Gastroesophageal sphincter (tissue), 4 donors: ENCODE measurements at regions not wholly inside any gene's neighbourhood (a gene's known extent, or its start where the extent isn't known, plus 50 kb on each side); places are given as distances from the start of the nearest gene placed in this dataset.

Experiments
- ATAC-seq: fragments of 150-250 bp; one replicate; pipeline ENCODE4 v1.9.1; 2016; ENCODE audit warnings: mild to moderate bottlenecking, moderate library complexity
- H3K27ac ChIP-seq, 4 donors: fragments of 200-600 bp; sonication (generic) in 3 of 4; 1 replicate in 3 of 4; 2 replicates in 1 of 4; pipeline ENCODE4 v1.5.1; 2016 to 2019
- H3K27me3 ChIP-seq: fragments of 200-600 bp; sonication (generic); one replicate; pipeline ENCODE4 v1.5.1; 2019
- H3K36me3 ChIP-seq, 2 donors: fragments of 200-600 bp; sonication (generic); one replicate each; pipeline ENCODE4 v1.5.1; 2019; ENCODE audit warnings: control low read depth in 1 of 2
- H3K4me1 ChIP-seq, 3 donors: fragments of 200-600 bp; sonication (generic); 1 replicate in 2 of 3; 2 replicates in 1 of 3; pipeline ENCODE4 v1.5.1; 2016 to 2019; ENCODE audit warnings: control low read depth in 2 of 3
- H3K4me3 ChIP-seq, 2 donors: fragments of 200-600 bp; sonication (generic); one replicate each; pipeline ENCODE4 v1.5.1; 2019; ENCODE audit warnings: mild to moderate bottlenecking in 1 of 2, moderate library complexity in 1 of 2
- H3K9me3 ChIP-seq, 3 donors: fragments of 200-600 bp; sonication (generic); one replicate each; pipeline ENCODE4 v1.5.1; 2017 to 2019; ENCODE audit warnings: control low read depth in 2 of 3
- EP300 ChIP-seq: sonication (generic); formaldehyde crosslinking; IDR thresholded peaks from one replicate; pipeline ENCODE4 v1.6.1; 2017; ENCODE audit warnings: antibody characterized with exemption, mild to moderate bottlenecking
- POLR2A ChIP-seq, 2 donors: fragments of 450-650 bp; IDR thresholded peaks; one replicate each; pipeline ENCODE4 v1.6.1; 2017; ENCODE audit warnings: antibody characterized with exemption in 2 of 2, mild to moderate bottlenecking in 2 of 2, moderate library complexity in 1 of 2
- POLR2AphosphoS5 ChIP-seq: sonication (generic); formaldehyde crosslinking; IDR thresholded peaks from one replicate; pipeline ENCODE4 v1.6.1; 2017; ENCODE audit warnings: antibody characterized with exemption
- WGBS, 2 donors: methylation state at CpG; one replicate each; pipeline ENCODE4 v1.1.5; 2018; ENCODE audit warnings: low coverage in 1 of 2; 5-methylcytosine and 5-hydroxymethylcytosine counted together
- TF ChIP-seq, protein P1 (sequence below), 4 experiments: fragments of 200-600 bp in 2 of 4; fragments of 450-650 bp in 2 of 4; sonication (generic) in 1 of 4; IDR thresholded peaks; one replicate each; pipeline ENCODE4 v1.5.1; 2017 to 2019; ENCODE audit warnings: antibody characterized with exemption in 4 of 4, mild to moderate bottlenecking in 2 of 4, moderate library complexity in 2 of 4

DNA sequence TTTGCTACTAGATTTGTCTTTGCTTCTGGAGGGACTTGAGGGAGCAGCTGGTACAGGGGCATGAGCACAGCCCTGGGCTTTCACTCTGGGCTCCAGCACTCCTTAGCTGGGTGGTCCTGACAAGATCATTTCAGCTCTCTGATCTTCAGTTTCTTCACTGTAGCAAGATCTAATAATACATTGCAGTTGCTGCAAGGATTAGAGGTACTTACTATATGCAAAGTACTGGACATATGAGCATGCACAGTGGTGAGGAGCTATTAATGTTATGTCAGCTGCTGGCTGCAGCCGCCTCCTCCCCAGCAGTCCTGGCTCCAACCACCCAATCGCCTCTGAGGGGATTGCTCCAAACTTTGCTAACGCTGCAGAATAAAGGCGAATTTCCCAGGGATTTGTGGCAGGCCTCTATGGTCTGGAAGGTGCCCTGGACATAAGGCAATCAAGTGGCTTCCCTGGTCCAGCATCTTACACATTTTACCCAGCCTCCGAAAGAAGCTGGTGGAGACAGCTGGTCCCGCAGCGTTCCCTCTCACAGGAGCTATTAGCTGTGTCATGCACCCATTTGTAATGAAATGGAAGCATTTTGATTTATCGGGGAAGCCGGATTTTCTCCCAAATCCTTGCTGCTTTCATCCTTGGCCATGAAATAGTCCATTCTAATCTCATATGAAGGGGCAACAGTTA lies 96.7 kb downstream of the RHOB start:
- Histone ChIP-seq H3K4me3 (no peak overlapping the region), H3K4me1 (peaks cover 0 to 14% (median 7%) of the 10 kb centered on the region in 3 donors), H3K9me3 (peaks cover 0 to 5% (median 0%) of the 10 kb centered on the region in 3 donors), H3K27ac (no peak overlapping the region), H3K27me3 (no peaks in the 10 kb centered on the region), H3K36me3 (no peaks in the 10 kb centered on the region)
- no peak for ATAC-seq
- TF ChIP-seq POLR2AphosphoS5: no peak
- no peak for TF ChIP-seq POLR2A (IDR thresholded peaks at IDR 0.05)
- no peak for TF ChIP-seq EP300
- TF ChIP-seq, protein P1, sequence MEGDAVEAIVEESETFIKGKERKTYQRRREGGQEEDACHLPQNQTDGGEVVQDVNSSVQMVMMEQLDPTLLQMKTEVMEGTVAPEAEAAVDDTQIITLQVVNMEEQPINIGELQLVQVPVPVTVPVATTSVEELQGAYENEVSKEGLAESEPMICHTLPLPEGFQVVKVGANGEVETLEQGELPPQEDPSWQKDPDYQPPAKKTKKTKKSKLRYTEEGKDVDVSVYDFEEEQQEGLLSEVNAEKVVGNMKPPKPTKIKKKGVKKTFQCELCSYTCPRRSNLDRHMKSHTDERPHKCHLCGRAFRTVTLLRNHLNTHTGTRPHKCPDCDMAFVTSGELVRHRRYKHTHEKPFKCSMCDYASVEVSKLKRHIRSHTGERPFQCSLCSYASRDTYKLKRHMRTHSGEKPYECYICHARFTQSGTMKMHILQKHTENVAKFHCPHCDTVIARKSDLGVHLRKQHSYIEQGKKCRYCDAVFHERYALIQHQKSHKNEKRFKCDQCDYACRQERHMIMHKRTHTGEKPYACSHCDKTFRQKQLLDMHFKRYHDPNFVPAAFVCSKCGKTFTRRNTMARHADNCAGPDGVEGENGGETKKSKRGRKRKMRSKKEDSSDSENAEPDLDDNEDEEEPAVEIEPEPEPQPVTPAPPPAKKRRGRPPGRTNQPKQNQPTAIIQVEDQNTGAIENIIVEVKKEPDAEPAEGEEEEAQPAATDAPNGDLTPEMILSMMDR (IDR thresholded peaks at IDR 0.05): no peak
- 32 to 48% methylated on average over 6 to 9 of the region's 9 CpGs for WGBS, 2 donors

DNA sequence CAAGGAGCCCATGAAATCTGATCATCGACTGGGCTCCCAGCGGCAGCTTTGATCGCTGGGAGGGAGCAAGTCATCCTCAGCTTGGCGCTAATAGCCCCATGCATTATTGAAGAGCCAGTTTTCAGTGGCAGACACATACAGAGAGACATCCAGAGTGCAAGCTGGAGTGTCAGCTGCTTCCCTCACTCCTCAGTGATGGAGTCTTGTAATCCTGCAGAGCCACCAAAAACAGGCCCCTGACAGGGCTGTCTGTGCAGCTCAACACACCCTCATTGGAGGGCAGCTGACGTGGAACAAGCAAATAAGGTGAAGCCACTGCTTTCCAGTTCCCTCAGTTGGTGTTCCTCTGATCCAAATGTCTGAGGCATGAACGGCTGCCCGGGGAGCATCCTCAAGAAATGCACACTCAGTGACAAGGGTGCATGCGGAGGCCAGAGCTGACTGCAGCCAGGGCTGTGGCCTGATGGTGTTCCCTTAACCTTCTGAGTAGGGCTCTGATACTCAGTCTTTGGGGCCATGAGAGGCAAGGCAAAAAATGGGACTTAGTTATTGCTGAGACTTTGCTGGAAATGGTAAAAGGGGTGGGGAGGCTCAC lies 97.4 kb downstream of the RHOB start:
- ATAC-seq: no peak
- Histone ChIP-seq H3K27ac (no peak overlapping the region), H3K9me3 (peaks cover 0 to 5% (median 0%) of the 10 kb centered on the region in 3 donors), H3K4me3 (no peak overlapping the region), H3K36me3 (no peaks in the 10 kb centered on the region), H3K4me1 (peaks cover 0 to 10% (median 7%) of the 10 kb centered on the region in 3 donors), H3K27me3 (no peaks in the 10 kb centered on the region)
- no peak for TF ChIP-seq EP300
- TF ChIP-seq POLR2A (IDR thresholded peaks at IDR 0.05): no peak
- no peak for TF ChIP-seq POLR2AphosphoS5
- TF ChIP-seq, protein P1 (IDR thresholded peaks at IDR 0.05): no peak
- 82 to 94% methylated on average over 4 to 6 of the region's 8 CpGs for WGBS, 2 donors

DNA sequence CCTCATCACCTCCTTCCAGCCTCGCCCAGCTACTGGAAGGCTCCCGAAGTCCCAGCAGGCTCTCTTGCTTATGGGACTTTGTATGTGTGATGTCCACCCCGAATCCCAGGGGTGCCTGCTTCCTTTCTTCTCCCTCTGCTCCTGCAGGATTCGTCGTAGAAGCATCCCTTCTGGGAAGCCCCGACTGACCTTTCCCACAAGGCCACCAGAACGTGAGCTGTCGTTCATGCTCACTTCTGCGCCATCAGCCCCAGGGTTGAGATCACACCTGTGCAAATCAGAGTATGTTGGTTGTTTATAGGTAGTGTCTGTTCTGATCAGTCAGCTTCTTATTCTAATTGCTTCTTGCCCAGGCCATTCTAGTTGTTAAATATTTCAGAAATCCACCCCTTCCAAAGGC lies 101.8 kb downstream of the HS1BP3 start:
- TF ChIP-seq EP300 (no peak), POLR2A (IDR thresholded peaks at IDR 0.05) (no peak), POLR2AphosphoS5 (no peak)
- TF ChIP-seq, protein P1 (IDR thresholded peaks at IDR 0.05): no peak
- peaks cover 0 to 5% (median 0%) of the 10 kb centered on the region in 3 donors for H3K9me3 ChIP-seq
- ATAC-seq: no peak
- H3K27me3 ChIP-seq: no peaks in the 10 kb centered on the region
- H3K27ac ChIP-seq: no peak overlapping the region
- peaks cover 0 to 10% (median 6%) of the 10 kb centered on the region in 3 donors for H3K4me1 ChIP-seq
- H3K4me3 ChIP-seq: no peak overlapping the region
- H3K36me3 ChIP-seq: no peaks in the 10 kb centered on the region
- 80 to 100% methylated on average over 1 to 5 of the region's 9 CpGs for WGBS, 2 donors

DNA sequence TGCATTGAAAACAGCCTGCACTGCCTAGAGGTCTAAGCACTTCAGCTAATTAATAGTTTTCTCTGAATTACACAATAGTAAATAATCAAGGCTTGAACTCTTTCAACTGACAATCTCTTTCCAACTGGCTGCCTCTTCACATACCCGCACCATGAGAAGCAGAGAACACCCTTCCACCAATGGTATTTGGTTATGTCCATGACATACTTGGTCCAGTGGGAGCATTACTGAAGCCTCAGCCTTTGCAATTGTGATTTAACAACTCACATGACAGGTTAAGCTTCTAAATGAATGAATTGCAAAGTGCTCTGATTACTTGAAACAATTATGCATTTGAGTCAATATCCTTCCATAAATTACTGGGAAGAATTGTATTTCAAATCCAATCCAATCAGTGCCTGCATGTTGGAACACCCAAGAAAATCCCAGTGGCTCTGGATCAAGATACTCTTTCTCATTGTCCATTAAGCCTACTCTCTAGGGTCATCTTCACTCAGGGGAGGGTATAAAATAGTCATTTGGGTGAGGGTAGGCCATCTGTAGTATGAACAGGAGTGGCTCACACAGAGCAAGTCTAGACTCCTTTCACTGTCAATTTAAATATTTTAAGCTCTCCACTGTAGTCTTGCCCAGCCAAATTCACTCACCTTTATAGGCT lies 101.1 kb downstream of the HS1BP3 start:
- ATAC-seq: no peak
- peaks cover 0 to 10% (median 6%) of the 10 kb centered on the region in 3 donors for H3K4me1 ChIP-seq
- peaks cover 0 to 5% (median 0%) of the 10 kb centered on the region in 3 donors for H3K9me3 ChIP-seq
- no peak overlapping the region for H3K4me3 ChIP-seq
- 92 to 100% methylated on average over 1 of the region's 1 CpG for WGBS, 2 donors
- H3K36me3 ChIP-seq: no peaks in the 10 kb centered on the region
- H3K27ac ChIP-seq: no peak overlapping the region
- H3K27me3 ChIP-seq: no peaks in the 10 kb centered on the region
- TF ChIP-seq POLR2AphosphoS5 (no peak), POLR2A (IDR thresholded peaks at IDR 0.05) (no peak), EP300 (no peak)
- TF ChIP-seq, protein P1 (IDR thresholded peaks at IDR 0.05): no peak
